ENCODE measurements at regions not wholly inside any gene's neighbourhood (a gene's known extent, or its start where the extent isn't known, plus 50 kb on each side); places are given as distances from the start of the nearest gene placed in this dataset.

- TF ChIP-seq ATF2 (IDR thresholded peaks at IDR 0.05; ENCODE audit: low read length) = 0 out of 2 replicates have a peak, but pooled peaks have one; percentile 77
- TF ChIP-seq JUND (IDR thresholded peaks at IDR 0.05; ENCODE audit: low read length) = peak; percentile 46; the same call in 1 of the 2 replicates
- no peak for TF ChIP-seq HDAC2 (IDR thresholded peaks at IDR 0.05; ENCODE audit: borderline replicate concordance in 1 of 2, low read depth in 2 of 2, low read length in 2 of 2)
- TF ChIP-seq NRF1 (IDR thresholded peaks at IDR 0.05; ENCODE audit: low read depth, low read length) = no peak
- peak; percentile 62; the same call in 1 of the 2 replicates for TF ChIP-seq SP4 (IDR thresholded peaks at IDR 0.05; ENCODE audit: low read length)
- no peak for TF ChIP-seq CHD7 (IDR thresholded peaks at IDR 0.05; ENCODE audit: insufficient replicate concordance, low read length)
- no peak for TF ChIP-seq CBX8 (IDR thresholded peaks at IDR 0.05; ENCODE audit: borderline replicate concordance, low read depth, low read length)
- peak; percentile 97 for TF ChIP-seq TCF12 (IDR thresholded peaks at IDR 0.05; ENCODE audit: low read depth, low read length)
Measured at GRCh38 chr11:10366568-10367331, 61.9 kb downstream of the ADM start (continued).
